ENCODE measurements at regions not wholly inside any gene's neighbourhood (a gene's known extent, or its start where the extent isn't known, plus 50 kb on each side); places are given as distances from the start of the nearest gene placed in this dataset.

DNA sequence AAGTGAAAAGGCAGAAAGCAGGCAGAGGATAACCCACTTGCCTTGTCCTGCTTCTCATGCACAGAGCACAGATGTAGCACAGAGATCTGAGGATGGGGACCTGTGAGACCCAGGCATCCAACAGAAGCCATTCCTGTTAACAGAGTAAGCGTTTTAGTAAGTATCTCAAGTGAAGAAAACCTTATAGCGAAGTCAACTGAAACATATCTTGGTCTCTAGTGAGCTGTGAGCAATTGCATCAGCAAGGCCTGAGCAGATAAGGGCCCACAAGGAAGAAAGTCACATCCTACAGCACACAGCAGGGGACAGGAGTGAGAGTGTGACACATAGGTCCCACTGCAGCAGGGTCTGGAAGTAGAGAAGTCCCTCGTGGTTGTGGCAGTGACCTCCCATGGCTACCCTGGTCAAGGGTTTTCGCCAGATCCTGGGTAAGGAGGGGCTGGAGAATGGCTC, 248.7 kb upstream of the TNP1 start:
- Mint-ChIP-seq H3K36me3 (ENCODE audit: low read depth) (no peaks in the 10 kb centered on the region), H3K27me3 (ENCODE audit: insufficient read depth, low read depth, poor library complexity) (no peaks in the 10 kb centered on the region), H3K4me1 (peaks cover 9% of the 10 kb centered on the region), H3K27ac (no peak overlapping the region), H3K4me3 (no peak overlapping the region), H3K9me3 (no peaks in the 10 kb centered on the region)
- Histone ChIP-seq H3K36me3 (ENCODE audit: insufficient read depth) (no peaks in the 10 kb centered on the region), H3K79me2 (replicated peaks; ENCODE audit: insufficient read depth) (no peaks in the 10 kb centered on the region), H2AFZ (no peak overlapping the region), H3K27me3 (ENCODE audit: insufficient read depth) (no peaks in the 10 kb centered on the region), H3K9me2 (ENCODE audit: insufficient read depth) (no peaks in the 10 kb centered on the region), H3K27ac (ENCODE audit: low read depth) (no peak overlapping the region), H3F3A (replicated peaks; ENCODE audit: low read depth) (no peaks in the 10 kb centered on the region), H3K4me2 (no peak overlapping the region), H3K4me3 (no peak overlapping the region), H4K20me1 (replicated peaks; ENCODE audit: insufficient read depth) (no peaks in the 10 kb centered on the region), H3K4me1 (ENCODE audit: insufficient read depth) (peaks cover 5% of the 10 kb centered on the region; the same call in 1 of the 2 replicates)
- no peak for ATAC-seq
- no peak for DNase-seq (ENCODE audit: low spot score)
- TF ChIP-seq ZNF331 (CRISPR knock-in tag; IDR thresholded peaks at IDR 0.05; ENCODE audit: low read depth), result no peak
- TF ChIP-seq, protein P1, sequence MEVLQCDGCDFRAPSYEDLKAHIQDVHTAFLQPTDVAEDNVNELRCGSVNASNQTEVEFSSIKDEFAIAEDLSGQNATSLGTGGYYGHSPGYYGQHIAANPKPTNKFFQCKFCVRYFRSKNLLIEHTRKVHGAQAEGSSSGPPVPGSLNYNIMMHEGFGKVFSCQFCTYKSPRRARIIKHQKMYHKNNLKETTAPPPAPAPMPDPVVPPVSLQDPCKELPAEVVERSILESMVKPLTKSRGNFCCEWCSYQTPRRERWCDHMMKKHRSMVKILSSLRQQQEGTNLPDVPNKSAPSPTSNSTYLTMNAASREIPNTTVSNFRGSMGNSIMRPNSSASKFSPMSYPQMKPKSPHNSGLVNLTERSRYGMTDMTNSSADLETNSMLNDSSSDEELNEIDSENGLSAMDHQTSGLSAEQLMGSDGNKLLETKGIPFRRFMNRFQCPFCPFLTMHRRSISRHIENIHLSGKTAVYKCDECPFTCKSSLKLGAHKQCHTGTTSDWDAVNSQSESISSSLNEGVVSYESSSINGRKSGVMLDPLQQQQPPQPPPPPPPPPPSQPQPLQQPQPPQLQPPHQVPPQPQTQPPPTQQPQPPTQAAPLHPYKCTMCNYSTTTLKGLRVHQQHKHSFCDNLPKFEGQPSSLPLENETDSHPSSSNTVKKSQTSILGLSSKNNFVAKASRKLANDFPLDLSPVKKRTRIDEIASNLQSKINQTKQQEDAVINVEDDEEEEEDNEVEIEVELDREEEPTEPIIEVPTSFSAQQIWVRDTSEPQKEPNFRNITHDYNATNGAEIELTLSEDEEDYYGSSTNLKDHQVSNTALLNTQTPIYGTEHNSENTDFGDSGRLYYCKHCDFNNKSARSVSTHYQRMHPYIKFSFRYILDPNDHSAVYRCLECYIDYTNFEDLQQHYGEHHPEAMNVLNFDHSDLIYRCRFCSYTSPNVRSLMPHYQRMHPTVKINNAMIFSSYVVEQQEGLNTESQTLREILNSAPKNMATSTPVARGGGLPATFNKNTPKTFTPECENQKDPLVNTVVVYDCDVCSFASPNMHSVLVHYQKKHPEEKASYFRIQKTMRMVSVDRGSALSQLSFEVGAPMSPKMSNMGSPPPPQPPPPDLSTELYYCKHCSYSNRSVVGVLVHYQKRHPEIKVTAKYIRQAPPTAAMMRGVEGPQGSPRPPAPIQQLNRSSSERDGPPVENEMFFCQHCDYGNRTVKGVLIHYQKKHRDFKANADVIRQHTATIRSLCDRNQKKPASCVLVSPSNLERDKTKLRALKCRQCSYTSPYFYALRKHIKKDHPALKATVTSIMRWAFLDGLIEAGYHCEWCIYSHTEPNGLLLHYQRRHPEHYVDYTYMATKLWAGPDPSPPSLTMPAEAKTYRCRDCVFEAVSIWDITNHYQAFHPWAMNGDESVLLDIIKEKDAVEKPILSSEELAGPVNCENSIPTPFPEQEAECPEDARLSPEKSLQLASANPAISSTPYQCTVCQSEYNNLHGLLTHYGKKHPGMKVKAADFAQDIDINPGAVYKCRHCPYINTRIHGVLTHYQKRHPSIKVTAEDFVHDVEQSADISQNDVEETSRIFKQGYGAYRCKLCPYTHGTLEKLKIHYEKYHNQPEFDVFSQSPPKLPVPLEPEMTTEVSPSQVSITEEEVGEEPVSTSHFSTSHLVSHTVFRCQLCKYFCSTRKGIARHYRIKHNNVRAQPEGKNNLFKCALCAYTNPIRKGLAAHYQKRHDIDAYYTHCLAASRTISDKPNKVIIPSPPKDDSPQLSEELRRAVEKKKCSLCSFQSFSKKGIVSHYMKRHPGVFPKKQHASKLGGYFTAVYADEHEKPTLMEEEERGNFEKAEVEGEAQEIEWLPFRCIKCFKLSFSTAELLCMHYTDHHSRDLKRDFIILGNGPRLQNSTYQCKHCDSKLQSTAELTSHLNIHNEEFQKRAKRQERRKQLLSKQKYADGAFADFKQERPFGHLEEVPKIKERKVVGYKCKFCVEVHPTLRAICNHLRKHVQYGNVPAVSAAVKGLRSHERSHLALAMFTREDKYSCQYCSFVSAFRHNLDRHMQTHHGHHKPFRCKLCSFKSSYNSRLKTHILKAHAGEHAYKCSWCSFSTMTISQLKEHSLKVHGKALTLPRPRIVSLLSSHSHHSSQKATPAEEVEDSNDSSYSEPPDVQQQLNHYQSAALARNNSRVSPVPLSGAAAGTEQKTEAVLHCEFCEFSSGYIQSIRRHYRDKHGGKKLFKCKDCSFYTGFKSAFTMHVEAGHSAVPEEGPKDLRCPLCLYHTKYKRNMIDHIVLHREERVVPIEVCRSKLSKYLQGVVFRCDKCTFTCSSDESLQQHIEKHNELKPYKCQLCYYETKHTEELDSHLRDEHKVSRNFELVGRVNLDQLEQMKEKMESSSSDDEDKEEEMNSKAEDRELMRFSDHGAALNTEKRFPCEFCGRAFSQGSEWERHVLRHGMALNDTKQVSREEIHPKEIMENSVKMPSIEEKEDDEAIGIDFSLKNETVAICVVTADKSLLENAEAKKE (CRISPR knock-in tag; IDR thresholded peaks at IDR 0.05), result no peak
- TF ChIP-seq CREB1 (CRISPR knock-in tag; IDR thresholded peaks at IDR 0.05; ENCODE audit: low read depth), result no peak
- TF ChIP-seq, protein P2, sequence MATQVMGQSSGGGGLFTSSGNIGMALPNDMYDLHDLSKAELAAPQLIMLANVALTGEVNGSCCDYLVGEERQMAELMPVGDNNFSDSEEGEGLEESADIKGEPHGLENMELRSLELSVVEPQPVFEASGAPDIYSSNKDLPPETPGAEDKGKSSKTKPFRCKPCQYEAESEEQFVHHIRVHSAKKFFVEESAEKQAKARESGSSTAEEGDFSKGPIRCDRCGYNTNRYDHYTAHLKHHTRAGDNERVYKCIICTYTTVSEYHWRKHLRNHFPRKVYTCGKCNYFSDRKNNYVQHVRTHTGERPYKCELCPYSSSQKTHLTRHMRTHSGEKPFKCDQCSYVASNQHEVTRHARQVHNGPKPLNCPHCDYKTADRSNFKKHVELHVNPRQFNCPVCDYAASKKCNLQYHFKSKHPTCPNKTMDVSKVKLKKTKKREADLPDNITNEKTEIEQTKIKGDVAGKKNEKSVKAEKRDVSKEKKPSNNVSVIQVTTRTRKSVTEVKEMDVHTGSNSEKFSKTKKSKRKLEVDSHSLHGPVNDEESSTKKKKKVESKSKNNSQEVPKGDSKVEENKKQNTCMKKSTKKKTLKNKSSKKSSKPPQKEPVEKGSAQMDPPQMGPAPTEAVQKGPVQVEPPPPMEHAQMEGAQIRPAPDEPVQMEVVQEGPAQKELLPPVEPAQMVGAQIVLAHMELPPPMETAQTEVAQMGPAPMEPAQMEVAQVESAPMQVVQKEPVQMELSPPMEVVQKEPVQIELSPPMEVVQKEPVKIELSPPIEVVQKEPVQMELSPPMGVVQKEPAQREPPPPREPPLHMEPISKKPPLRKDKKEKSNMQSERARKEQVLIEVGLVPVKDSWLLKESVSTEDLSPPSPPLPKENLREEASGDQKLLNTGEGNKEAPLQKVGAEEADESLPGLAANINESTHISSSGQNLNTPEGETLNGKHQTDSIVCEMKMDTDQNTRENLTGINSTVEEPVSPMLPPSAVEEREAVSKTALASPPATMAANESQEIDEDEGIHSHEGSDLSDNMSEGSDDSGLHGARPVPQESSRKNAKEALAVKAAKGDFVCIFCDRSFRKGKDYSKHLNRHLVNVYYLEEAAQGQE (IDR thresholded peaks at IDR 0.05; ENCODE audit: unreplicated experiment), result no peak
- TF ChIP-seq, protein P3, sequence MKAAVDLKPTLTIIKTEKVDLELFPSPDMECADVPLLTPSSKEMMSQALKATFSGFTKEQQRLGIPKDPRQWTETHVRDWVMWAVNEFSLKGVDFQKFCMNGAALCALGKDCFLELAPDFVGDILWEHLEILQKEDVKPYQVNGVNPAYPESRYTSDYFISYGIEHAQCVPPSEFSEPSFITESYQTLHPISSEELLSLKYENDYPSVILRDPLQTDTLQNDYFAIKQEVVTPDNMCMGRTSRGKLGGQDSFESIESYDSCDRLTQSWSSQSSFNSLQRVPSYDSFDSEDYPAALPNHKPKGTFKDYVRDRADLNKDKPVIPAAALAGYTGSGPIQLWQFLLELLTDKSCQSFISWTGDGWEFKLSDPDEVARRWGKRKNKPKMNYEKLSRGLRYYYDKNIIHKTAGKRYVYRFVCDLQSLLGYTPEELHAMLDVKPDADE (IDR thresholded peaks at IDR 0.05), result no peak
- TF ChIP-seq EZH2phosphoT487 (IDR thresholded peaks at IDR 0.05; ENCODE audit: unreplicated experiment), result no peak
- TF ChIP-seq, protein P4, sequence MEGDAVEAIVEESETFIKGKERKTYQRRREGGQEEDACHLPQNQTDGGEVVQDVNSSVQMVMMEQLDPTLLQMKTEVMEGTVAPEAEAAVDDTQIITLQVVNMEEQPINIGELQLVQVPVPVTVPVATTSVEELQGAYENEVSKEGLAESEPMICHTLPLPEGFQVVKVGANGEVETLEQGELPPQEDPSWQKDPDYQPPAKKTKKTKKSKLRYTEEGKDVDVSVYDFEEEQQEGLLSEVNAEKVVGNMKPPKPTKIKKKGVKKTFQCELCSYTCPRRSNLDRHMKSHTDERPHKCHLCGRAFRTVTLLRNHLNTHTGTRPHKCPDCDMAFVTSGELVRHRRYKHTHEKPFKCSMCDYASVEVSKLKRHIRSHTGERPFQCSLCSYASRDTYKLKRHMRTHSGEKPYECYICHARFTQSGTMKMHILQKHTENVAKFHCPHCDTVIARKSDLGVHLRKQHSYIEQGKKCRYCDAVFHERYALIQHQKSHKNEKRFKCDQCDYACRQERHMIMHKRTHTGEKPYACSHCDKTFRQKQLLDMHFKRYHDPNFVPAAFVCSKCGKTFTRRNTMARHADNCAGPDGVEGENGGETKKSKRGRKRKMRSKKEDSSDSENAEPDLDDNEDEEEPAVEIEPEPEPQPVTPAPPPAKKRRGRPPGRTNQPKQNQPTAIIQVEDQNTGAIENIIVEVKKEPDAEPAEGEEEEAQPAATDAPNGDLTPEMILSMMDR (conservative IDR thresholded peaks at IDR 0.05; ENCODE audit: low read depth in 2 of 2), result no peak
